ENCODE measurements at regions not wholly inside any gene's neighbourhood (a gene's known extent, or its start where the extent isn't known, plus 50 kb on each side); places are given as distances from the start of the nearest gene placed in this dataset.

- H2BK120ac ChIP-seq (ENCODE audit: insufficient read depth, low read length, poor library complexity): no peak overlapping the region
- H3K18ac ChIP-seq (ENCODE audit: low read length): no peak overlapping the region
- H3K27ac ChIP-seq (ENCODE audit: low read depth, low read length): no peak overlapping the region
- H3K36me3 ChIP-seq (ENCODE audit: control insufficient read depth in 1 of 2, insufficient read depth in 2 of 2, low read length in 2 of 2): no peaks in the 10 kb centered on the region
- H3K4ac ChIP-seq (ENCODE audit: low read depth, low read length): no peak overlapping the region
- no peak overlapping the region for H4K12ac ChIP-seq (ENCODE audit: low read depth, low read length)
- no peak overlapping the region for H3K4me2 ChIP-seq (ENCODE audit: low read length)
- no peak overlapping the region for H2BK12ac ChIP-seq (ENCODE audit: low read length)
- no peaks in the 10 kb centered on the region for H3K27me3 ChIP-seq (ENCODE audit: insufficient read depth, low read length)
- no peak overlapping the region for H3K14ac ChIP-seq (ENCODE audit: low read length)
- H3K79me2 ChIP-seq (ENCODE audit: control insufficient read depth, insufficient read depth, low read length, poor library complexity): no peaks in the 10 kb centered on the region
- H2BK5ac ChIP-seq (ENCODE audit: low read depth, low read length, poor library complexity): no peak overlapping the region
- no peaks in the 10 kb centered on the region for H3K4me1 ChIP-seq (ENCODE audit: control insufficient read depth in 1 of 2, insufficient read depth in 2 of 2, low read length in 2 of 2)
- H3K9ac ChIP-seq (ENCODE audit: low read length): no peak overlapping the region
- H3K79me1 ChIP-seq (ENCODE audit: low read length): no peaks in the 10 kb centered on the region
- no peak for DNase-seq
- H2AK5ac ChIP-seq (ENCODE audit: low read length): no peak overlapping the region
- H3K23ac ChIP-seq (ENCODE audit: low read length): no peak overlapping the region
- no peak overlapping the region for H4K91ac ChIP-seq (ENCODE audit: low read depth, low read length)
- no peak overlapping the region for H4K8ac ChIP-seq (ENCODE audit: low read depth, low read length)
- no peak overlapping the region for H2AFZ ChIP-seq (ENCODE audit: insufficient read depth, low read length, poor library complexity)
- no peak overlapping the region for H3K4me3 ChIP-seq (ENCODE audit: low read depth, low read length)
- H3K9me3 ChIP-seq (ENCODE audit: insufficient read depth, low read depth, low read length): no peaks in the 10 kb centered on the region
These were observed 277.2 kb upstream of the TMEFF2 start for GRCh38 chr2:192471982-192472381.

- Histone ChIP-seq H3K27me3 (ENCODE audit: insufficient read depth, low read length) (no peaks in the 10 kb centered on the region), H2BK120ac (ENCODE audit: insufficient read depth, low read length, poor library complexity) (no peak overlapping the region), H4K8ac (ENCODE audit: low read depth, low read length) (no peak overlapping the region), H2BK12ac (ENCODE audit: low read length) (no peak overlapping the region), H3K4me2 (ENCODE audit: low read length) (no peak overlapping the region), H4K91ac (ENCODE audit: low read depth, low read length) (no peak overlapping the region), H3K4ac (ENCODE audit: low read depth, low read length) (no peak overlapping the region), H3K4me3 (ENCODE audit: low read depth, low read length) (no peak overlapping the region), H4K12ac (ENCODE audit: low read depth, low read length) (no peak overlapping the region), H3K9ac (ENCODE audit: low read length) (no peak overlapping the region), H3K4me1 (ENCODE audit: control insufficient read depth in 1 of 2, insufficient read depth in 2 of 2, low read length in 2 of 2) (no peaks in the 10 kb centered on the region), H2AK5ac (ENCODE audit: low read length) (no peak overlapping the region), H3K9me3 (ENCODE audit: insufficient read depth, low read depth, low read length) (no peaks in the 10 kb centered on the region), H3K23ac (ENCODE audit: low read length) (no peak overlapping the region), H2BK5ac (ENCODE audit: low read depth, low read length, poor library complexity) (no peak overlapping the region), H3K14ac (ENCODE audit: low read length) (no peak overlapping the region), H3K27ac (ENCODE audit: low read depth, low read length) (no peak overlapping the region), H3K36me3 (ENCODE audit: control insufficient read depth in 1 of 2, insufficient read depth in 2 of 2, low read length in 2 of 2) (no peaks in the 10 kb centered on the region), H2AFZ (ENCODE audit: insufficient read depth, low read length, poor library complexity) (no peak overlapping the region), H3K79me2 (ENCODE audit: control insufficient read depth, insufficient read depth, low read length, poor library complexity) (no peaks in the 10 kb centered on the region), H3K79me1 (ENCODE audit: low read length) (no peaks in the 10 kb centered on the region), H3K18ac (ENCODE audit: low read length) (no peak overlapping the region)
- no peak for DNase-seq
- WGBS (ENCODE audit: extremely low coverage, insufficient coverage, insufficient read length): no CpG with 5 or more reads among the region's 1 CpG
These were observed 274.9 kb upstream of the TMEFF2 start for GRCh38 chr2:192469612-192470011.

- Histone ChIP-seq H3K9me3 (ENCODE audit: insufficient read depth, low read depth, low read length) (no peaks in the 10 kb centered on the region), H2BK5ac (ENCODE audit: low read depth, low read length, poor library complexity) (no peak overlapping the region), H2AK5ac (ENCODE audit: low read length) (no peak overlapping the region), H3K27ac (ENCODE audit: low read depth, low read length) (no peak overlapping the region), H2BK120ac (ENCODE audit: insufficient read depth, low read length, poor library complexity) (no peak overlapping the region), H4K8ac (ENCODE audit: low read depth, low read length) (no peak overlapping the region), H3K4me2 (ENCODE audit: low read length) (no peak overlapping the region), H3K23ac (ENCODE audit: low read length) (no peak overlapping the region), H3K36me3 (ENCODE audit: control insufficient read depth in 1 of 2, insufficient read depth in 2 of 2, low read length in 2 of 2) (no peaks in the 10 kb centered on the region), H3K14ac (ENCODE audit: low read length) (no peak overlapping the region), H3K79me1 (ENCODE audit: low read length) (no peaks in the 10 kb centered on the region), H3K27me3 (ENCODE audit: insufficient read depth, low read length) (no peaks in the 10 kb centered on the region), H3K9ac (ENCODE audit: low read length) (no peak overlapping the region), H2AFZ (ENCODE audit: insufficient read depth, low read length, poor library complexity) (no peak overlapping the region), H3K4ac (ENCODE audit: low read depth, low read length) (no peak overlapping the region), H2BK12ac (ENCODE audit: low read length) (no peak overlapping the region), H4K91ac (ENCODE audit: low read depth, low read length) (no peak overlapping the region), H3K4me1 (ENCODE audit: control insufficient read depth in 1 of 2, insufficient read depth in 2 of 2, low read length in 2 of 2) (no peaks in the 10 kb centered on the region), H4K12ac (ENCODE audit: low read depth, low read length) (no peak overlapping the region), H3K4me3 (ENCODE audit: low read depth, low read length) (no peak overlapping the region), H3K18ac (ENCODE audit: low read length) (no peak overlapping the region), H3K79me2 (ENCODE audit: control insufficient read depth, insufficient read depth, low read length, poor library complexity) (no peaks in the 10 kb centered on the region)
- no CpG with 5 or more reads among the region's 4 CpGs for WGBS (ENCODE audit: extremely low coverage, insufficient coverage, insufficient read length)
- DNase-seq: peak in 1 of 2 donors; percentile 14
These were observed 273.4 kb upstream of the TMEFF2 start for GRCh38 chr2:192467953-192468660.

GRCh38 chr2:192465141-192465540 lies 270.4 kb upstream of the TMEFF2 start:
- Histone ChIP-seq H3K9me3 (ENCODE audit: insufficient read depth, low read depth, low read length) (no peaks in the 10 kb centered on the region), H4K91ac (ENCODE audit: low read depth, low read length) (no peak overlapping the region), H3K4me1 (ENCODE audit: control insufficient read depth in 1 of 2, insufficient read depth in 2 of 2, low read length in 2 of 2) (no peaks in the 10 kb centered on the region), H4K12ac (ENCODE audit: low read depth, low read length) (no peak overlapping the region), H3K23ac (ENCODE audit: low read length) (no peak overlapping the region), H3K79me1 (ENCODE audit: low read length) (no peaks in the 10 kb centered on the region), H2BK12ac (ENCODE audit: low read length) (no peak overlapping the region), H3K79me2 (ENCODE audit: control insufficient read depth, insufficient read depth, low read length, poor library complexity) (no peaks in the 10 kb centered on the region), H3K4me3 (ENCODE audit: low read depth, low read length) (no peak overlapping the region), H3K9ac (ENCODE audit: low read length) (no peak overlapping the region), H2AFZ (ENCODE audit: insufficient read depth, low read length, poor library complexity) (no peak overlapping the region), H3K18ac (ENCODE audit: low read length) (no peak overlapping the region), H3K4me2 (ENCODE audit: low read length) (no peak overlapping the region), H3K27ac (ENCODE audit: low read depth, low read length) (no peak overlapping the region), H4K8ac (ENCODE audit: low read depth, low read length) (no peak overlapping the region), H3K27me3 (ENCODE audit: insufficient read depth, low read length) (no peaks in the 10 kb centered on the region), H2BK120ac (ENCODE audit: insufficient read depth, low read length, poor library complexity) (no peak overlapping the region), H3K4ac (ENCODE audit: low read depth, low read length) (no peak overlapping the region), H2AK5ac (ENCODE audit: low read length) (no peak overlapping the region), H3K14ac (ENCODE audit: low read length) (no peak overlapping the region), H2BK5ac (ENCODE audit: low read depth, low read length, poor library complexity) (no peak overlapping the region), H3K36me3 (ENCODE audit: control insufficient read depth in 1 of 2, insufficient read depth in 2 of 2, low read length in 2 of 2) (no peaks in the 10 kb centered on the region)
- DNase-seq: no peak
- no CpG with 5 or more reads among the region's 1 CpG for WGBS (ENCODE audit: extremely low coverage, insufficient coverage, insufficient read length)

All from trophoblast cell (in vitro differentiated cells and primary cell).